Tibial nerve (tissue), 4 donors: ENCODE measurements at regions not wholly inside any gene's neighbourhood (a gene's known extent, or its start where the extent isn't known, plus 50 kb on each side); places are given as distances from the start of the nearest gene placed in this dataset.

ENCODE experiments used
- DNase-seq, 2 donors: peaks; one replicate each; pipeline ENCODE4 v3.0.0-alpha.2; 2019; ENCODE audit warnings: low spot score in 2 of 2
- H3K27ac ChIP-seq, 4 donors: fragments of 200-600 bp; sonication (generic) in 3 of 4; one replicate each; pipeline ENCODE4 v1.5.1; 2017 to 2019; ENCODE audit warnings: mild to moderate bottlenecking in 1 of 4
- H3K27me3 ChIP-seq, 2 donors: fragments of 200-600 bp; sonication (generic) in 1 of 2; one replicate each; pipeline versions ENCODE4 v1.5.1 to v1.6.0; 2017 to 2019
- H3K36me3 ChIP-seq, 3 donors: fragments of 200-600 bp; sonication (generic); one replicate each; pipeline ENCODE4 v1.5.1; 2018 to 2019
- H3K4me1 ChIP-seq, 4 donors: fragments of 200-600 bp; sonication (generic) in 3 of 4; one replicate each; pipeline ENCODE4 v1.5.1; 2017 to 2019
- H3K4me3 ChIP-seq, 4 donors: fragments of 200-600 bp; sonication (generic) in 3 of 4; one replicate each; pipeline ENCODE4 v1.5.1; 2017 to 2019; ENCODE audit warnings: mild to moderate bottlenecking in 1 of 4, moderate library complexity in 1 of 4
- H3K9me3 ChIP-seq, 4 donors: fragments of 200-600 bp; sonication (generic) in 3 of 4; one replicate each; pipeline ENCODE4 v1.5.1; 2017 to 2019
- EP300 ChIP-seq, 2 donors: sonication (generic); formaldehyde crosslinking; IDR thresholded peaks; one replicate each; pipeline ENCODE4 v1.6.1; 2017; ENCODE audit warnings: antibody characterized with exemption in 2 of 2, mild to moderate bottlenecking in 1 of 2
- POLR2A ChIP-seq, 2 donors: fragments of 450-650 bp; IDR thresholded peaks; one replicate each; pipeline ENCODE4 v1.6.1; 2017; ENCODE audit warnings: antibody characterized with exemption in 2 of 2, mild to moderate bottlenecking in 2 of 2, moderate library complexity in 2 of 2
- WGBS, 2 donors: methylation state at CpG; one replicate each; pipeline ENCODE4 v1.1.5; 2018; 5-methylcytosine and 5-hydroxymethylcytosine counted together
- TF ChIP-seq, protein P1 (sequence below), 5 experiments: fragments of 200-600 bp in 3 of 5; fragments of 450-650 bp in 2 of 5; sonication (generic) in 3 of 5; IDR thresholded peaks; one replicate each; pipeline ENCODE4 v1.5.1; 2016 to 2019; ENCODE audit warnings: antibody characterized with exemption in 5 of 5, mild to moderate bottlenecking in 3 of 5, moderate library complexity in 2 of 5

DNA sequence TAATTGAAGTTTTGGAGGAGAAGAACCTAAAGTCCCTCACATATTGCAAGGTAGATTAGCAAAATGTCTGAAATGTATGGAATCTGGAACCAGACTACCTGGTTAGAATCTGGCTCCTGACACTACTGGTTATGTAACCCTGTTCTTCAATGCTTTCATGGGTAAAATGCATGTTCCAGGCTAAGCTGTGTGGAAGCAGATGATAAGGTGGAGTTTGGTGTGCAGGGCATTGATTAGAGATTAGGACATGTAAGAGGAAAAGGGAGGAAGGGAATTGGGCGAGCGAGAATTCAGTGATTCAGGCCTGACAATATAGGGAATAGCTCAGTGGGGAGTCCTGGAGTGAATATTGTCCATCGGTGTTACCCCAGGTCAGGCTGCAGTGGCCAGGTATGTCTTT lies 165.8 kb upstream of the SFRP2 start:
- Histone ChIP-seq H3K4me1 (peaks cover 0 to 13% (median 4%) of the 10 kb centered on the region in 4 donors), H3K27ac (no peak overlapping the region), H3K36me3 (no peaks in the 10 kb centered on the region), H3K9me3 (peaks cover 0 to 3% (median 0%) of the 10 kb centered on the region in 4 donors), H3K27me3 (no peaks in the 10 kb centered on the region), H3K4me3 (no peak overlapping the region)
- WGBS, 2 donors, result 90 to 93% methylated on average over 3 of the region's 3 CpGs
- TF ChIP-seq, protein P1, sequence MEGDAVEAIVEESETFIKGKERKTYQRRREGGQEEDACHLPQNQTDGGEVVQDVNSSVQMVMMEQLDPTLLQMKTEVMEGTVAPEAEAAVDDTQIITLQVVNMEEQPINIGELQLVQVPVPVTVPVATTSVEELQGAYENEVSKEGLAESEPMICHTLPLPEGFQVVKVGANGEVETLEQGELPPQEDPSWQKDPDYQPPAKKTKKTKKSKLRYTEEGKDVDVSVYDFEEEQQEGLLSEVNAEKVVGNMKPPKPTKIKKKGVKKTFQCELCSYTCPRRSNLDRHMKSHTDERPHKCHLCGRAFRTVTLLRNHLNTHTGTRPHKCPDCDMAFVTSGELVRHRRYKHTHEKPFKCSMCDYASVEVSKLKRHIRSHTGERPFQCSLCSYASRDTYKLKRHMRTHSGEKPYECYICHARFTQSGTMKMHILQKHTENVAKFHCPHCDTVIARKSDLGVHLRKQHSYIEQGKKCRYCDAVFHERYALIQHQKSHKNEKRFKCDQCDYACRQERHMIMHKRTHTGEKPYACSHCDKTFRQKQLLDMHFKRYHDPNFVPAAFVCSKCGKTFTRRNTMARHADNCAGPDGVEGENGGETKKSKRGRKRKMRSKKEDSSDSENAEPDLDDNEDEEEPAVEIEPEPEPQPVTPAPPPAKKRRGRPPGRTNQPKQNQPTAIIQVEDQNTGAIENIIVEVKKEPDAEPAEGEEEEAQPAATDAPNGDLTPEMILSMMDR (IDR thresholded peaks at IDR 0.05), result peak in 1 of 5 experiments; percentile 3
- no peak for TF ChIP-seq EP300 (IDR thresholded peaks at IDR 0.05)
- no peak for DNase-seq

DNA sequence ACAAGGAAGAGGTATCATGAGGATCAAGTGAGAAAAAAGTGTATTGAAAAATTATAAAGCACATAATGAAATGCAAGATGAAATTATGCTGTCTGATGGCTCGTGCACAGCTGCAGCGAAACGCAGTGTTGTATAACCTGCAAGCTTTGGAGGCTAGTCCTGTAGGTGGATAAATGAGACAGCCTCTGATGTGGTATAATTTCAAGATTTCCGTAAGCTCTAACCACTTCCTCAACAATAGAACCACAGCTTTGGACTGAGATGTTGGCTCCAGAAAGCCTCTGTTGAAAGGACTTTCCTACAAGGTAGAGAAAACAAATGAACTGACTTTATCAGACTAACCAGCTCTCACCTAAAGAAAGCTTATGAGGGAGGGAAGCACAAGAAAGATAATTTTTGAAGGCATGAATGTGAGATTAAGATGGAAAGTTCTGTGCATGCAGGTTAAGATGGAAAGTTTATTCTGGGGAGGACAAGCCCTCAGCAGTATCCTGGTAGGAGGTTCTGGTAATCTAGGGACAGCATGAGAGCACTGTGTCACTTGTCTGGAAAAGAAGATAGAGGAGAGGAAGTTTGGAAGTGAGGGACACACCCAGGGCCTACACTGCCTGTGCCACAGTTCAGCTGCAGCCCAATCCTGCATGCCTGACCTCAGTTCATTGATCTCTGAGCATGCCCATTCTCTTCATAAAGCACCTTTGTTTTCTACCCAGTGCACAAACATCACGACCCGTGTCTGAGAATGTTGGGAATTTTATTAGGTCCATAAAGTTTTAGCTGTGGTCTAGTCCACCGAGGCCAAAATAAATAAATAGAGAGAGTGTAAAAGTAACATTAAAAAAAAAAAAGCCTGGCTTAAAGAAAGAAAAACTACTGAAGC lies 161.5 kb upstream of the SFRP2 start:
- Histone ChIP-seq H3K27ac (no peak overlapping the region), H3K36me3 (no peaks in the 10 kb centered on the region), H3K4me3 (no peak overlapping the region), H3K27me3 (no peaks in the 10 kb centered on the region), H3K4me1 (peaks cover 0 to 13% (median 4%) of the 10 kb centered on the region in 4 donors), H3K9me3 (peaks cover 0 to 9% (median 0%) of the 10 kb centered on the region in 4 donors)
- WGBS, 2 donors, result 40 to 56% methylated on average over 7 of the region's 7 CpGs
- no peak for DNase-seq
- TF ChIP-seq, protein P1 (IDR thresholded peaks at IDR 0.05), result no peak
- TF ChIP-seq EP300 (IDR thresholded peaks at IDR 0.05), result no peak
- no peak for TF ChIP-seq POLR2A (IDR thresholded peaks at IDR 0.05)

DNA sequence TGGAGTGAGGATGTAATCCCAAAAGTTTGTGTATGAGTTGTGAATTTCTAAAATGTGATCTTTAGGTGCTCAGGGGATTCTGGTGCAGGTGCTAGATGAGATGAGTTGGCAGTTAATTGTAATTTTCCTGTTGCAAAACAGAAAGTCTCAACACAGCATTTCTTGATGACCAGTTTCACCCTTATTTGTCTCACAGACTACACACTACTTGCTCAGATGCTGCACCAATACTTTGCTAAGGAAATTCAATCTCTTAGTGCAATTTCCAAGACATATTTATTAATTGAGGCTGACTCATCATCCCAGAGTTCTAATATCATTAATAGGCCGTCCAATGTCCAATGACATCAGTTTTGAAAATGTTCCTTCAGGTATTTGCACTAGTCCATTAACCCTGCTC lies 159.2 kb upstream of the SFRP2 start:
- H3K36me3 ChIP-seq, result no peaks in the 10 kb centered on the region
- H3K4me3 ChIP-seq, result no peak overlapping the region
- WGBS, 2 donors, result 73 to 76% methylated on average over 1 of the region's 1 CpG
- peaks cover 0 to 10% (median 0%) of the 10 kb centered on the region in 4 donors for H3K9me3 ChIP-seq
- no peak overlapping the region for H3K27ac ChIP-seq
- TF ChIP-seq EP300 (IDR thresholded peaks at IDR 0.05) (no peak), POLR2A (IDR thresholded peaks at IDR 0.05) (no peak)
- TF ChIP-seq, protein P1 (IDR thresholded peaks at IDR 0.05), result no peak
- no peak for DNase-seq
- no peaks in the 10 kb centered on the region for H3K27me3 ChIP-seq
- peaks cover 0 to 13% (median 4%) of the 10 kb centered on the region in 4 donors for H3K4me1 ChIP-seq

DNA sequence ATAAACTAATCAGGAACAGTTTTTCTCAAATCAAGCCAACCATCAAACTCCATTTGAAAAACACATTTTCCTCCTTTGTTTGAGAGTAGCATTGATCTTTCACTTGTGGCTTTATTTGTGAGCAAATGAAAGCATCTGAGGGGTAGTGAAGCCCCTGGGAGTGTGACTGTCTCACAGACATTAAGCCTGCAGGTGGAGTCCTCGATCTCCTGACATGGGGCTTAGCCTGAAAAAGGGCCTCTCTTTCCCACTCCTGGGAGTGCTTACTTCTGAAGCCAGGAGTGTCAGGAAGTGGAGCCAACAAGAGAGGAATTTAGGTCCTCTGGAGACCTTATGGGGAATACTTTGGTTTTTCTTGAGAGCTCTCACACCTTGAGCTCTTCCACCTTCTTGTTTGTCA lies 158.2 kb upstream of the SFRP2 start:
- no peak overlapping the region for H3K27ac ChIP-seq
- H3K27me3 ChIP-seq, result no peaks in the 10 kb centered on the region
- DNase-seq, result no peak
- peaks cover 0 to 13% (median 4%) of the 10 kb centered on the region in 4 donors for H3K4me1 ChIP-seq
- H3K4me3 ChIP-seq, result no peak overlapping the region
- H3K36me3 ChIP-seq, result no peaks in the 10 kb centered on the region
- H3K9me3 ChIP-seq, result peaks cover 0 to 10% (median 0%) of the 10 kb centered on the region in 4 donors
- WGBS, 2 donors, result 79 to 81% methylated on average over 1 of the region's 1 CpG
- TF ChIP-seq, protein P1 (IDR thresholded peaks at IDR 0.05), result no peak
- TF ChIP-seq POLR2A (IDR thresholded peaks at IDR 0.05), result no peak

DNA sequence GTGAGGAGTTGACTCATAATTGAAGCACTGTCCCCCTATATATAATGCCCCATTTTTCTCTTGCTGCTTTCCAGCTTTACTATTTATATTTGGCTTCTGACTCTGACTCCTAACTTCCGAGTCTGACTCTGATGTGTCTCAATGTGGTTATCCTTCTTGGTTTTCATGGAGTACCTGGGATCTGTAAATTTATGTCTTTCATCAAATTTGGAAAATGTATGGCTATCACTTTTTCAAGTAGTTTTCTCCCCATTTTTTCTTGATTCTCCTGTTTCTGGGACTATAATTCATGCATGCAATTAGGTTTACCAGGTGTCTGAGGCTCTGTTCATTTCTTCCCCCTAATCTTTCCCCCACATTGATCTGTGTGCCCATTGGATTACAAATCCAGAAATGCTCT lies 156.8 kb upstream of the SFRP2 start:
- Histone ChIP-seq H3K27ac (no peak overlapping the region), H3K36me3 (no peaks in the 10 kb centered on the region), H3K9me3 (peaks cover 0 to 10% (median 0%) of the 10 kb centered on the region in 4 donors), H3K4me1 (peaks cover 0 to 7% (median 2%) of the 10 kb centered on the region in 4 donors), H3K4me3 (no peak overlapping the region), H3K27me3 (no peaks in the 10 kb centered on the region)
- TF ChIP-seq POLR2A (IDR thresholded peaks at IDR 0.05) (no peak), EP300 (IDR thresholded peaks at IDR 0.05) (no peak)
- TF ChIP-seq, protein P1 (IDR thresholded peaks at IDR 0.05), result no peak
- 83 to 85% methylated on average over 1 of the region's 1 CpG for WGBS, 2 donors
- DNase-seq, result no peak
